Astrocyte (in vitro differentiated cells and primary cell): ENCODE measurements at regions not wholly inside any gene's neighbourhood (a gene's known extent, or its start where the extent isn't known, plus 50 kb on each side); places are given as distances from the start of the nearest gene placed in this dataset.

Experiments
- DNase-seq: peaks from one replicate; pipeline ENCODE4 v3.0.0-alpha.2; 2010; ENCODE audit warnings: low read depth
- FAIRE-seq: peaks from 2 replicates; lab custom pipeline; 2011; peaks lifted over from hg19 to GRCh38; lab: Jason Lieb, UNC
- H2AFZ ChIP-seq: 2 replicates; pipeline ENCODE4 v1.6.0; 2012; ENCODE audit warnings: low read depth, low read length, inconsistent platforms
- H3K27ac ChIP-seq: 2 replicates; pipeline ENCODE4 v1.5.1; 2011; ENCODE audit warnings: low read depth, low read length, inconsistent platforms
- H3K27me3 ChIP-seq: 2 replicates; pipeline ENCODE4 v1.6.0; 2011; ENCODE audit warnings: low read length, inconsistent platforms; ENCODE audit not compliant: insufficient read depth
- H3K36me3 ChIP-seq: 2 replicates; pipeline ENCODE4 v1.5.1; 2011; ENCODE audit warnings: low read length, inconsistent platforms; ENCODE audit not compliant: insufficient read depth
- H3K4me1 ChIP-seq: 2 replicates; pipeline ENCODE4 v1.5.1; 2011; ENCODE audit warnings: low read length, inconsistent platforms; ENCODE audit not compliant: insufficient read depth
- H3K4me2 ChIP-seq: 2 replicates; pipeline ENCODE4 v1.6.0; 2012; ENCODE audit warnings: low read length, inconsistent platforms
- H3K4me3 ChIP-seq: 2 replicates; pipeline ENCODE4 v1.5.1; 2011; ENCODE audit warnings: low read depth, mild to moderate bottlenecking, low read length, inconsistent platforms; ENCODE audit not compliant: insufficient read depth
- H3K79me2 ChIP-seq: 2 replicates; pipeline ENCODE4 v1.6.0; 2012; ENCODE audit warnings: mild to moderate bottlenecking, low read length, inconsistent platforms; ENCODE audit not compliant: insufficient read depth
- H3K9ac ChIP-seq: 2 replicates; pipeline ENCODE4 v1.6.0; 2012; ENCODE audit warnings: mild to moderate bottlenecking, low read length, inconsistent platforms
- H3K9me3 ChIP-seq: 2 replicates; pipeline ENCODE4 v1.5.1; 2012; ENCODE audit warnings: low read depth, mild to moderate bottlenecking, low read length, inconsistent platforms; ENCODE audit not compliant: insufficient read depth
- H4K20me1 ChIP-seq: 2 replicates; pipeline ENCODE4 v1.6.0; 2012; ENCODE audit warnings: low read length, inconsistent platforms; ENCODE audit not compliant: insufficient read depth
- H3K27ac Mint-ChIP-seq: one replicate; pipeline ENCODE4 v1.8.0; 2021; ENCODE audit warnings: mild to moderate bottlenecking, mixed read lengths; ENCODE audit not compliant: unreplicated experiment
- H3K27me3 Mint-ChIP-seq: one replicate; pipeline ENCODE4 v1.8.0; 2021; ENCODE audit warnings: low read depth, mixed read lengths; ENCODE audit not compliant: unreplicated experiment
- H3K36me3 Mint-ChIP-seq: one replicate; pipeline ENCODE4 v1.8.0; 2021; ENCODE audit warnings: low read depth, mixed read lengths; ENCODE audit not compliant: unreplicated experiment
- H3K4me1 Mint-ChIP-seq: one replicate; pipeline ENCODE4 v1.8.0; 2021; ENCODE audit warnings: low read depth, mixed read lengths; ENCODE audit not compliant: unreplicated experiment
- H3K4me3 Mint-ChIP-seq: one replicate; pipeline ENCODE4 v1.8.0; 2021; ENCODE audit warnings: mild to moderate bottlenecking, moderate library complexity, mixed read lengths; ENCODE audit not compliant: unreplicated experiment
- H3K9me3 Mint-ChIP-seq: one replicate; pipeline ENCODE4 v1.8.0; 2021; ENCODE audit warnings: mild to moderate bottlenecking, mixed read lengths; ENCODE audit not compliant: unreplicated experiment
- CTCF ChIP-seq: IDR thresholded peaks from 2 replicates; pipeline ENCODE4 v1.5.1; 2011; ENCODE audit warnings: low read depth, mild to moderate bottlenecking, inconsistent platforms, low read length, moderate library complexity; ENCODE audit not compliant: insufficient read depth
- EZH2 ChIP-seq: IDR thresholded peaks from 2 replicates; pipeline ENCODE4 v1.6.1; 2012; ENCODE audit warnings: mild to moderate bottlenecking, low read length, inconsistent platforms; ENCODE audit not compliant: insufficient read depth

- H3K4me3 Mint-ChIP-seq: no peak overlapping the region
- H3K9me3 Mint-ChIP-seq: no peaks in the 10 kb centered on the region
- Histone ChIP-seq H3K79me2 (no peaks in the 10 kb centered on the region), H3K4me2 (no peak overlapping the region), H2AFZ (no peak overlapping the region), H4K20me1 (no peaks in the 10 kb centered on the region), H3K27ac (no peak overlapping the region), H3K9ac (no peak overlapping the region), H3K36me3 (no peaks in the 10 kb centered on the region), H3K27me3 (no peaks in the 10 kb centered on the region), H3K9me3 (no peaks in the 10 kb centered on the region), H3K4me1 (no peaks in the 10 kb centered on the region), H3K4me3 (no peak overlapping the region)
- H3K36me3 Mint-ChIP-seq: no peaks in the 10 kb centered on the region
- no peak overlapping the region for H3K27ac Mint-ChIP-seq
- no peak for FAIRE-seq
- peaks cover 2% of the 10 kb centered on the region for H3K4me1 Mint-ChIP-seq
- DNase-seq: no peak
- TF ChIP-seq CTCF (no peak), EZH2 (no peak)
- H3K27me3 Mint-ChIP-seq: no peaks in the 10 kb centered on the region
These were observed 559.7 kb upstream of the FAT1 start for GRCh38 chr4:187283201-187283955.

GRCh38 chr4:187286525-187286924 is 562.9 kb upstream of the FAT1 start:
- TF ChIP-seq CTCF (no peak), EZH2 (no peak)
- Mint-ChIP-seq H3K9me3 (no peaks in the 10 kb centered on the region), H3K27me3 (no peaks in the 10 kb centered on the region), H3K36me3 (no peaks in the 10 kb centered on the region), H3K4me1 (peaks cover 4% of the 10 kb centered on the region), H3K4me3 (no peak overlapping the region), H3K27ac (no peak overlapping the region)
- Histone ChIP-seq H4K20me1 (no peaks in the 10 kb centered on the region), H3K79me2 (no peaks in the 10 kb centered on the region), H3K4me1 (peaks cover 3% of the 10 kb centered on the region), H3K4me2 (no peak overlapping the region), H3K27me3 (no peaks in the 10 kb centered on the region), H3K9ac (no peak overlapping the region), H3K9me3 (no peaks in the 10 kb centered on the region), H3K36me3 (no peaks in the 10 kb centered on the region), H3K27ac (no peak overlapping the region), H3K4me3 (no peak overlapping the region), H2AFZ (peak overlapping the region; percentile 3)
- DNase-seq (peak; percentile 30), FAIRE-seq (peak; percentile 54)

GRCh38 chr4:187289371-187289770 is 565.7 kb upstream of the FAT1 start:
- H3K4me1 Mint-ChIP-seq: peaks cover 4% of the 10 kb centered on the region
- peaks cover 3% of the 10 kb centered on the region for H3K4me1 ChIP-seq
- FAIRE-seq (no peak), DNase-seq (peak; percentile 36)
- H2AFZ ChIP-seq: peak overlapping the region; percentile 3
- H3K9me3 ChIP-seq: no peaks in the 10 kb centered on the region
- no peak overlapping the region for H3K27ac Mint-ChIP-seq
- H3K4me3 ChIP-seq: no peak overlapping the region
- no peaks in the 10 kb centered on the region for H3K36me3 ChIP-seq
- no peak overlapping the region for H3K4me3 Mint-ChIP-seq
- TF ChIP-seq CTCF (no peak), EZH2 (no peak)
- H3K9me3 Mint-ChIP-seq: no peaks in the 10 kb centered on the region
- no peaks in the 10 kb centered on the region for H4K20me1 ChIP-seq
- no peak overlapping the region for H3K9ac ChIP-seq
- no peaks in the 10 kb centered on the region for H3K27me3 ChIP-seq
- no peaks in the 10 kb centered on the region for H3K36me3 Mint-ChIP-seq
- peak overlapping the region; percentile 13 for H3K4me2 ChIP-seq
- H3K79me2 ChIP-seq: no peaks in the 10 kb centered on the region
- no peaks in the 10 kb centered on the region for H3K27me3 Mint-ChIP-seq
- peak overlapping the region; percentile 7 for H3K27ac ChIP-seq
